ENCODE measurements at regions not wholly inside any gene's neighbourhood (a gene's known extent, or its start where the extent isn't known, plus 50 kb on each side); places are given as distances from the start of the nearest gene placed in this dataset.

DNA sequence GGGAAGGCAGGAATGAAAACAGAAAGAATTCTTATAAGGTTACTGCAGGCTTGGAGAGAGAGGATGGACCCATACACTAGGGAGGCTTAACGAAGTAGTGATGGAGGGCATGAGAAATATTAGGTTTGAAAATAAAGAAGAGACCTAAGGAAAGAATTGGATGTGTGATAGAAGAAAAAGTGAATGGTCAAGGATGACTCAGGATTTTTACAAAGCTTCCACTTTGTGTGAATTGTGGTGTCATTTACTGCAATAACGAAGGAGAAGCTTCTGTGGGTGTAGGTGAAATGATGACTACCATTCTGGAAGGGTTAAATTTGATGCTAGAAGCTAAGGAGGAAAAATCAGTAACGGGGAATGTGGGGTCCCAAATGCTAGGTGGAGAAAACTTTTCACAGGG is 191.2 kb downstream of the UTRN start:
- H3K4me3 Mint-ChIP-seq (ENCODE audit: unreplicated experiment), result no peak overlapping the region
- no peaks in the 10 kb centered on the region for H3K36me3 Mint-ChIP-seq (ENCODE audit: unreplicated experiment)
- H3K27me3 Mint-ChIP-seq (ENCODE audit: unreplicated experiment), result peaks cover 2% of the 10 kb centered on the region
- no peak for DNase-seq
- H3K9me3 Mint-ChIP-seq (ENCODE audit: unreplicated experiment), result no peaks in the 10 kb centered on the region
- no peaks in the 10 kb centered on the region for H3K4me1 Mint-ChIP-seq (ENCODE audit: low read depth, unreplicated experiment)
- TF ChIP-seq, protein P1, sequence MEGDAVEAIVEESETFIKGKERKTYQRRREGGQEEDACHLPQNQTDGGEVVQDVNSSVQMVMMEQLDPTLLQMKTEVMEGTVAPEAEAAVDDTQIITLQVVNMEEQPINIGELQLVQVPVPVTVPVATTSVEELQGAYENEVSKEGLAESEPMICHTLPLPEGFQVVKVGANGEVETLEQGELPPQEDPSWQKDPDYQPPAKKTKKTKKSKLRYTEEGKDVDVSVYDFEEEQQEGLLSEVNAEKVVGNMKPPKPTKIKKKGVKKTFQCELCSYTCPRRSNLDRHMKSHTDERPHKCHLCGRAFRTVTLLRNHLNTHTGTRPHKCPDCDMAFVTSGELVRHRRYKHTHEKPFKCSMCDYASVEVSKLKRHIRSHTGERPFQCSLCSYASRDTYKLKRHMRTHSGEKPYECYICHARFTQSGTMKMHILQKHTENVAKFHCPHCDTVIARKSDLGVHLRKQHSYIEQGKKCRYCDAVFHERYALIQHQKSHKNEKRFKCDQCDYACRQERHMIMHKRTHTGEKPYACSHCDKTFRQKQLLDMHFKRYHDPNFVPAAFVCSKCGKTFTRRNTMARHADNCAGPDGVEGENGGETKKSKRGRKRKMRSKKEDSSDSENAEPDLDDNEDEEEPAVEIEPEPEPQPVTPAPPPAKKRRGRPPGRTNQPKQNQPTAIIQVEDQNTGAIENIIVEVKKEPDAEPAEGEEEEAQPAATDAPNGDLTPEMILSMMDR (IDR thresholded peaks at IDR 0.05; ENCODE audit: partially characterized antibody, unreplicated experiment), result no peak
- H3K27ac Mint-ChIP-seq (ENCODE audit: unreplicated experiment), result no peak overlapping the region

DNA sequence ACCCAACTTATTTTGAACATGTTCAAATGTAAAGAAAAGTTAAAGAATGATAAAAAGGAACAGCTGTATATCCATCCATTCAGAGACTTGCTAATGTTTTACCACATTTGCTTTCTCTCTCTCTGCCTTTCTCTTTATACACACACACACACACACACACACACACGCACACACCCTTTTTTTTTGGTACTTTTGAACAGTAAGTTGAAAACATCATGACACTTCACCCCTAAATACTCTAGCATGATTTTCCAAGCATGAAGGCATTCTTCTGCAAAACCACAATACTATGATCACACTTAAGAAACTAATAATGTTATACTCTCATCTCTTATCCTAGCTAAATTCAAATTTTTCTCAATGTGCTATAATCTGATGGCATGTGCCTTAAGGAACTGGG is 192.3 kb downstream of the UTRN start:
- no peaks in the 10 kb centered on the region for H3K4me1 Mint-ChIP-seq (ENCODE audit: low read depth, unreplicated experiment)
- H3K4me3 Mint-ChIP-seq (ENCODE audit: unreplicated experiment), result no peak overlapping the region
- H3K27me3 Mint-ChIP-seq (ENCODE audit: unreplicated experiment), result peaks cover 2% of the 10 kb centered on the region
- TF ChIP-seq, protein P1 (IDR thresholded peaks at IDR 0.05; ENCODE audit: partially characterized antibody, unreplicated experiment), result no peak
- DNase-seq, result no peak
- no peak overlapping the region for H3K27ac Mint-ChIP-seq (ENCODE audit: unreplicated experiment)
- no peaks in the 10 kb centered on the region for H3K9me3 Mint-ChIP-seq (ENCODE audit: unreplicated experiment)
- H3K36me3 Mint-ChIP-seq (ENCODE audit: unreplicated experiment), result no peaks in the 10 kb centered on the region

DNA sequence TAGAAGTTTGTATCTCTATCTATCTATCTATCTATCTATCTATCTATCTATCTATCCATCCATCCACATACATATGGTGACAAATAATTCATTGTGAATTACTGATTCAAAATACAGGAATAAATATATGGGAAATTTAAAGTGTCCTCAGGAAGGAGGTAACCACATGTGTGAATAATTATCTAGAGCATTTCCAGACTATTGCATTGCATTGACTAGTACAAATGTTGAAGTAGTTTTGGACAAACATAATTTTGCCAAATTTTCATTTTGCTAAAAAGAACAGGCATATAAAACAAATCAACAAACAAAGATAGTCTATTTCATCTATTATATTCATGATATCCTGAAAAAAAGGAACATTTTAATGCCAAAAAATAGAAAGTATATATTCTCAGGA is 192.7 kb downstream of the UTRN start:
- DNase-seq, result no peak
- Mint-ChIP-seq H3K27me3 (ENCODE audit: unreplicated experiment) (peaks cover 2% of the 10 kb centered on the region), H3K9me3 (ENCODE audit: unreplicated experiment) (no peaks in the 10 kb centered on the region), H3K36me3 (ENCODE audit: unreplicated experiment) (no peaks in the 10 kb centered on the region), H3K4me1 (ENCODE audit: low read depth, unreplicated experiment) (no peaks in the 10 kb centered on the region), H3K27ac (ENCODE audit: unreplicated experiment) (no peak overlapping the region), H3K4me3 (ENCODE audit: unreplicated experiment) (no peak overlapping the region)
- TF ChIP-seq, protein P1 (IDR thresholded peaks at IDR 0.05; ENCODE audit: partially characterized antibody, unreplicated experiment), result no peak

DNA sequence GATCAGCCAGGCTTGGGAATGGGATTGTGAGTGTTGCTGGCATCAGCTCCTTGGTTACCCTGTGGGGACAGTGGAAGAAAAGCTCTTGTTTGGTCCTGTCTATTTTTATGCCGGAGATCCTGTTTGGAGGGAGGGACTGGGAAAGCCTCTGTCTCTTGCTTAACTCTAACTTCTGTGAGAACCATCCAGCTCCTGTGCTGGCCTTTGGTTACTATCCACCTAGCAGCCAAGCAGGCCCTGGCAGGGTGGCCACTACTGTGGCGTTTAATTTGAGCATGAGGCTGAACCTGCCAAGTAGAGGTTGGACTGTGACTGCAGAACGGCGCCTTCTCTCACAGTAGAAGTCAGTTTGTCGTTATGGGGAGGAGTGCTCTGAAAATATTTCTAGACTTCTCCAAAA is 193.3 kb downstream of the UTRN start:
- Mint-ChIP-seq H3K27me3 (ENCODE audit: unreplicated experiment) (peaks cover 2% of the 10 kb centered on the region), H3K4me1 (ENCODE audit: low read depth, unreplicated experiment) (no peaks in the 10 kb centered on the region), H3K27ac (ENCODE audit: unreplicated experiment) (no peak overlapping the region), H3K4me3 (ENCODE audit: unreplicated experiment) (no peak overlapping the region), H3K36me3 (ENCODE audit: unreplicated experiment) (no peaks in the 10 kb centered on the region), H3K9me3 (ENCODE audit: unreplicated experiment) (no peaks in the 10 kb centered on the region)
- no peak for DNase-seq
- TF ChIP-seq, protein P1 (IDR thresholded peaks at IDR 0.05; ENCODE audit: partially characterized antibody, unreplicated experiment), result no peak

DNA sequence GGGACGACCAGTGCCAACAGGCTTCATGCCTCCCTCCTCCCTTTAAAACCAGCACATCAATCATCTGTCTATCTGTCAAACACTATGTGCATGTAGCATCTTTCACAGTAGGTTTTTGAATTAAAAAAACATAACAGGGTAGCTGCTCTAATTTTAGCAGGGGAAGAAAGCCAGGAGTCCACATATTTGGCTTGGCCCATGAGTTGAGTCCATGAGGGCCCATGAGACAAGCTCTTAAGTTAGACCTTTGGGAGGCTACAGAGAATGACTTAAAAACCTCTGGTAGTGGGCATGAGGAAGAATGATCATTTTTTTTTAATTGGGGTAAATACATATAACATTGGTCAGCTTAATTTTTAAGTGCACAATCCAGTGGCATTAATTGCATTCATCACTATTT is 194.9 kb downstream of the UTRN start:
- H3K27me3 Mint-ChIP-seq (ENCODE audit: unreplicated experiment), result peaks cover 2% of the 10 kb centered on the region
- no peaks in the 10 kb centered on the region for H3K36me3 Mint-ChIP-seq (ENCODE audit: unreplicated experiment)
- H3K4me3 Mint-ChIP-seq (ENCODE audit: unreplicated experiment), result no peak overlapping the region
- H3K9me3 Mint-ChIP-seq (ENCODE audit: unreplicated experiment), result no peaks in the 10 kb centered on the region
- no peak for DNase-seq
- no peaks in the 10 kb centered on the region for H3K4me1 Mint-ChIP-seq (ENCODE audit: low read depth, unreplicated experiment)
- TF ChIP-seq, protein P1 (IDR thresholded peaks at IDR 0.05; ENCODE audit: partially characterized antibody, unreplicated experiment), result no peak
- no peak overlapping the region for H3K27ac Mint-ChIP-seq (ENCODE audit: unreplicated experiment)
